Stimulated activated CD8-positive, alpha-beta memory T cell treated with anti-CD3 and anti-CD28 coated beads, Interleukin-2, amount 100 ng/mL, for 48 hours (primary cell): ENCODE measurements at regions not wholly inside any gene's neighbourhood (a gene's known extent, or its start where the extent isn't known, plus 50 kb on each side); places are given as distances from the start of the nearest gene placed in this dataset.

Experiments used
- DNase-seq, 2 donors: peaks; one replicate each; pipeline ENCODE4 v3.0.0-alpha.2; 2020; ENCODE audit warnings: low read depth in 2 of 2

DNA sequence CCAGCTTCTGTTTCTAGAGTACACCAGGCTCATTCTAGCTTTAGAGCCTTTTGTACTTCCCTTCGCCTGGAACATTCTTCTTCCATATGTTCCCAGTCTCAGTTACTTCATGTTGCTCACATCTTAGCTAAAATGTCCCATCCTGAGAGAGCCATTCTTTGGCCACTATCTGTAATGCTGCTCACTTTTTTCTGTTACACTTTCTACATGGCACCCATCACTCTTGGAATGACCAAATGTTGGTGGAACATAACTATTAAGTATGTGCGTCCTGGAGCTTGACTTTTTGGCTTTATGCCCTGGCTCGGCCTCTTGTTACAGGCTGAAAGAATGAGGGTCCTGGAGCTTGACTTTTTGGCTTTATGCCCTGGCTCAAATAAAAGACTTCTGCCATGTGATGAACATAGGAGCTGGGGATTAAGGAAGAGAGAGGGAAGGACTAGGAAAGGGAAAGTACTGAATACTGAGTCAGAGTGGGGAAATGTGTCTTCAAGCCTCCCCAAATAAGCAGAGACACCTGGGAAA lies 442.9 kb upstream of the ATP2B1 start:
- DNase-seq: no peak

- DNase-seq: no peak
Observed at GRCh38 chr12:90149453-90149852, 440.8 kb upstream of the ATP2B1 start.

GRCh38 chr12:90129366-90130030 lies 420.9 kb upstream of the ATP2B1 start:
- no peak for DNase-seq

DNA sequence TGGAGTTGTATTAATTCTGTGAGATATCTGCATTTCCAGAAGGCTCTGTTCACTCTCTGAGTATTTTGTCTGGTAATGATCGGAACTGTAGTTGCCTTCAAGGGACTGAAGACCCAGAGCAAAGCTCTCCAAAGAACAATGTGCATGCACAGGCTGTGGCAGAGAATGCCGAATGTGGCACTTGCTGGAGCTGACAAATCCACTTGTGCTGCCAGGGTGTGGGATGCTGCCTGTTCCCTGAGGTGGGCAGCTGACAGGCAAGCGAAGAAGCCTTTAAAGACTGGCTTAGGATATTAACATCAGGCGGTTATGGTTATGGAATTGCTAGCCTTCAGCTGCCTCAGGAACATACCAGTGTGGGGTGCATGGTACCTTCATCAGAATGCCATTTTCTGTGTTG lies 419.9 kb upstream of the ATP2B1 start:
- DNase-seq: no peak

- DNase-seq: no peak
Observed at GRCh38 chr12:90126125-90126524, 417.5 kb upstream of the ATP2B1 start.

DNA sequence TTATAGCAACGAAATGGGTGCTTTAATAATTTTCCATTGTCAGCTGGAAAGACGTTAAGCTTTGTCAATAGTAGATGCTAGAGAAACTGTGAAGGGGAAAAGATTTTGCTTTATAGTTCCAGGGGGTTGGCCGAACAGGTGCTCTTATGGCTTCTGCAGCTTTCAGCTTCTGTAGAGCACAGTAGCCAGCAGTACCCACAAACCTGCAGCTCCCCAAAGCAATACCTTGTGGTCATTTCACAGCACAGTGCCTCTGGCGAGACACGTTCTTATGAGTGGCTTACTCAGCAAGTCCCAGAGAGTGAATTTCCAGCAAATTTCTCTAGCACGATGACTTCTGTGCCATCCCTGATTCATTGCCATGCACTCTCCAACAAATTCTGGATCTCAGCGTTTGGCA lies 416.3 kb upstream of the ATP2B1 start:
- DNase-seq: no peak

- no peak for DNase-seq
Observed at GRCh38 chr12:90124289-90124688, 415.7 kb upstream of the ATP2B1 start.

- no peak for DNase-seq
Observed at GRCh38 chr12:90122681-90123080, 414.0 kb upstream of the ATP2B1 start.

DNA sequence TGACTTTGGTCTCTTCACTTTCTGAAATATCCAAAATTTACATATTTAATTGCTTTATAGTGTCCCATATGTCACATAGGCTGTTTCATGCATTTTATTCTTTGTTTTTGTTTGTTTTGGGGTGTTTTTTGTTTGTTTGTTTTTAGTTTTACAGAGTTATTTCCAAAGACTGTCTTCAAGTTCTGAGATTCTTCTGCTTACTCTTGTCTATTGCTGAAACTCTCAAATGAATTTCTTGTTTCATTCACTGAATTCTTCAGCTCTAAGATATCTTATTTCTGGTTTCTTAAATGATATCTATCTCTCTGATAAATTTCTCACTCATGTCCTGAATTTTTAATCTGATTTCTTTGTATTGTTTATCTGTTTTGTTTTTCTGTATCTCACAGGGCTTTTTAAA lies 412.0 kb upstream of the ATP2B1 start:
- no peak for DNase-seq

- DNase-seq: no peak
Observed at GRCh38 chr12:90112666-90113065, 404.0 kb upstream of the ATP2B1 start.

- DNase-seq: no peak
Observed at GRCh38 chr12:90111791-90112580, 403.3 kb upstream of the ATP2B1 start.

GRCh38 chr12:90106568-90106967 lies 397.9 kb upstream of the ATP2B1 start:
- DNase-seq: no peak

DNA sequence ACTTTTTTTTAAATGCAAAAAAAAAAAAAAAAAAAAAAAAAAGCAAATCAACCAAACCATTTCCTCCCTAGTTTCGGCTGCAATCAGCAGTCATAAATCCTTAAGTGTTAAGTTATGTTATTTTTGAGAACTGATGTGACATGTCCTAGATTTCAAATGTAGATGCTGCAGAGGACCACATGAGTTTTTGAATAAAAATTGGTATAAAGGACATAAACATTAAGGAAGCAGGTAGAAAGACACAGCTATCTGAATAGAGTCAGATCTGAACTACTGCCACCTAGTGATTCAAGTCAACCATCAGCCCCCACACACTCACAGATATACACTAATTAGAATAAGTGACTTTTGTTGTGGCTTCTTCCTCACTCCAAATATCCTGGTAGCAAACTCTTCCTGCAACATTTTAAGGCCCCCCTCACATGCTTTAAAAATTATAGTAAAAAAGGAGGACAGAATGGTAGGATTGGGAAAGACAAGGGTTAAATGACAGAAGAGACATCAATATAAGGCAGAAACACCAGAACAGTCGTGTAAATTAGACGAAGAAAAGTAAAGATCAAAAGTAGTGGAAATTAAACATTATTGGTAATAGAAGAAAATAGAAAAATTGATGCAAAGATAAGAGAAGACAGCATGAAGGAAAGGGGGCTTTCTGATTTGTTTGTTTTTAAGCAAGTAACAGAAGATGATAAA lies 394.5 kb upstream of the ATP2B1 start:
- DNase-seq: no peak

- DNase-seq: no peak
Observed at GRCh38 chr12:90100579-90100978, 391.9 kb upstream of the ATP2B1 start.

DNA sequence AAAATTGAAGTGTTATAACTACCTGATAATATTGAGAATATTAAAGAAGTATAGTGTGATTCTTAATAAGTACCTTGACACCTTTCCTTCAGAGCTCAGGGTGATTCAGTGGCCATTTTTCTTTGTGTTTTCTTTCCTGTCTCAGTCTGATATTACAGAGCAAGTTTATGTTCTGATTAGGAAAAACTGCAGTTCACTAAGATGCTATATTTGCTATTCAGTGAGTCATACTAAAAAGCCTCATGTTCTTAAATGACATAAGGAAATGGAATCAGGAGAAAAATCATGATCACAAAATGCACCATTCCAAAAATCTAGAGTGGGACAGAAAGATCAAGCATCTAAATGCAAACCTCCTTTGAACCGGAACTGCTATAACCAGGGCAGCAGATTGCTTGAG lies 390.6 kb upstream of the ATP2B1 start:
- no peak for DNase-seq

GRCh38 chr12:90098132-90098779 lies 389.6 kb upstream of the ATP2B1 start:
- no peak for DNase-seq

- no peak for DNase-seq
Observed at GRCh38 chr12:90091809-90092208, 383.2 kb upstream of the ATP2B1 start.

- no peak for DNase-seq
Observed at GRCh38 chr12:90090929-90091651, 382.5 kb upstream of the ATP2B1 start.

DNA sequence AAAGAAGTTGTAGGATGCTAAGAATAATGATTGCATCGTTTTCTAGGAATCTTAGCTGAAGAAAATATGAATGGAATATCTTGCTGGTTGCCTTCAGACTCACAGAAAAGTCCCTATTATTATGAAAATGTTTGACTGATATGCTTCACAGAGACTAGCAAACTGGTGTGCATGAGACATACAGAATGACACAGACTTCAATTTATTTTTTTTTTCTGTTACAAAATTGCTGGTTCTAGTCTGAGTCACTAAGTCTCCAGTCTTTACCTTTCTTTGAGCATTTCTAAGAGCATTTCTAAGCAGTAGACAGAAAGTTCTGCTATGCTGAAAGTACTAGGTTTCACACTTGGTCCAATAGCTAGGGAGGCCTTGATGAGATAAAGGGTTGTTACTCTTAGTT lies 377.6 kb upstream of the ATP2B1 start:
- no peak for DNase-seq

- DNase-seq: no peak
Observed at GRCh38 chr12:90085494-90086274, 377.0 kb upstream of the ATP2B1 start.

GRCh38 chr12:90084018-90084417 lies 375.4 kb upstream of the ATP2B1 start:
- DNase-seq: no peak
